Keratinocyte (primary cell): ENCODE measurements at regions not wholly inside any gene's neighbourhood (a gene's known extent, or its start where the extent isn't known, plus 50 kb on each side); places are given as distances from the start of the nearest gene placed in this dataset.
A peak's percentile ranks its signal among the peaks of the same experiment; 100 is the strongest.

Experiments used
- DNase-seq: peaks from one replicate; pipeline ENCODE4 v3.0.0-alpha.2; 2011; ENCODE audit warnings: low read depth, missing footprints, low spot score
- FAIRE-seq: peaks from 2 replicates; lab custom pipeline; 2011; peaks lifted over from hg19 to GRCh38; lab: Jason Lieb, UNC
- H2AFZ ChIP-seq: 2 replicates; pipeline ENCODE4 v1.6.0; 2012; ENCODE audit warnings: low read length, control low read depth, inconsistent platforms; ENCODE audit not compliant: control insufficient read depth
- H3K27ac ChIP-seq: 2 replicates; pipeline ENCODE4 v1.5.1; 2011; ENCODE audit warnings: low read length; ENCODE audit not compliant: control insufficient read depth, insufficient read depth
- H3K27me3 ChIP-seq: 3 replicates; pipeline ENCODE4 v1.6.0; 2011; ENCODE audit warnings: low read length; ENCODE audit not compliant: control insufficient read depth, insufficient read depth; ENCODE audit errors: extremely low read depth
- H3K36me3 ChIP-seq, 2 experiments: 2 replicates in 1 of 2; 3 replicates in 1 of 2; pipeline ENCODE4 v1.5.1; 2011; ENCODE audit warnings: low read length in 2 of 2, mild to moderate bottlenecking in 1 of 2; ENCODE audit not compliant: control insufficient read depth in 2 of 2, insufficient read depth in 2 of 2; ENCODE audit errors: extremely low read depth in 1 of 2
- H3K4me1 ChIP-seq: 3 replicates; pipeline ENCODE4 v1.5.1; 2011; ENCODE audit warnings: low read length; ENCODE audit not compliant: control insufficient read depth, insufficient read depth; ENCODE audit errors: extremely low read depth
- H3K4me2 ChIP-seq: 3 replicates; pipeline ENCODE4 v1.6.0; 2011; ENCODE audit warnings: low read depth, low read length; ENCODE audit not compliant: control insufficient read depth, insufficient read depth; ENCODE audit errors: extremely low read depth
- H3K4me3 ChIP-seq, 3 experiments: fragments of 200-600 bp in 1 of 3; sonication (generic) in 1 of 3; 2 replicates in 2 of 3; 3 replicates in 1 of 3; pipeline ENCODE4 v1.5.1; 2011 to 2016; ENCODE audit warnings: low read length in 3 of 3, mild to moderate bottlenecking in 3 of 3, control low read depth in 2 of 3, inconsistent platforms in 1 of 3, low read depth in 1 of 3, mixed read lengths in 1 of 3, mixed run types in 1 of 3, moderate library complexity in 1 of 3; ENCODE audit not compliant: control insufficient read depth in 2 of 3, insufficient read depth in 2 of 3; ENCODE audit errors: extremely low read depth in 1 of 3
- H3K79me2 ChIP-seq: 2 replicates; pipeline ENCODE4 v1.6.0; 2012; ENCODE audit warnings: low read length; ENCODE audit not compliant: control insufficient read depth, insufficient read depth
- H3K9ac ChIP-seq: 3 replicates; pipeline ENCODE4 v1.6.0; 2011; ENCODE audit warnings: low read length; ENCODE audit not compliant: control insufficient read depth, insufficient read depth; ENCODE audit errors: extremely low read depth
- H3K9me1 ChIP-seq: 3 replicates; pipeline ENCODE4 v1.6.0; 2011; ENCODE audit warnings: low read length; ENCODE audit not compliant: control insufficient read depth, insufficient read depth; ENCODE audit errors: extremely low read depth
- H3K9me3 ChIP-seq: 2 replicates; pipeline ENCODE4 v1.5.1; 2012; ENCODE audit warnings: low read depth, low read length; ENCODE audit not compliant: control insufficient read depth
- H4K20me1 ChIP-seq: 3 replicates; pipeline ENCODE4 v1.6.0; 2011; ENCODE audit warnings: low read length; ENCODE audit not compliant: control insufficient read depth, insufficient read depth; ENCODE audit errors: extremely low read depth
- CTCF ChIP-seq, 3 experiments: IDR thresholded peaks in 1 of 3; conservative IDR thresholded peaks in 1 of 3; optimal IDR thresholded peaks in 1 of 3; 2 replicates in 2 of 3; 3 replicates in 1 of 3; pipeline versions ENCODE3 to v1.5.1; 2011; ENCODE audit warnings: low read length in 3 of 3, mild to moderate bottlenecking in 3 of 3, moderate library complexity in 2 of 3, control low read depth in 1 of 3, inconsistent platforms in 1 of 3; ENCODE audit not compliant: insufficient read depth in 2 of 3; ENCODE audit errors: extremely low read depth in 1 of 3
- EZH2 ChIP-seq: IDR thresholded peaks from one replicate; pipeline ENCODE4 v1.6.1; 2012; ENCODE audit warnings: inconsistent platforms, mild to moderate bottlenecking, low read length, moderate library complexity
- dilution Hi-C: fragments of 300-500 bp; cut with MboI; formaldehyde crosslinking; loops from one replicate; pipeline ENCODE4 v1.7.0; 2020; ENCODE audit warnings: low sequenced_read_pairs; ENCODE audit not compliant: extremely low pct_ligation_motif_present

GRCh38 chr22:48577014-48577690 lies 1250.5 kb downstream of the BRD1 start:
- FAIRE-seq = no peak
- Histone ChIP-seq H3K4me1 (no peaks in the 10 kb centered on the region), H3K4me2 (no peak overlapping the region), H3K9me1 (no peaks in the 10 kb centered on the region), H2AFZ (no peak overlapping the region), H3K4me3 (no peak overlapping the region), H3K27ac (no peak overlapping the region), H3K79me2 (no peaks in the 10 kb centered on the region), H4K20me1 (no peaks in the 10 kb centered on the region), H3K9me3 (peaks cover 2% of the 10 kb centered on the region), H3K9ac (no peak overlapping the region), H3K27me3 (peaks cover 15% of the 10 kb centered on the region), H3K36me3 (no peaks in the 10 kb centered on the region)
- DNase-seq = no peak
- no peak for TF ChIP-seq CTCF (optimal IDR thresholded peaks at IDR 0.05 in 1 of 3, IDR thresholded peaks at IDR 0.05 in 1 of 3, conservative IDR thresholded peaks at IDR 0.05 in 1 of 3; ENCODE audit: extremely low read depth in 1 of 3, insufficient read depth in 2 of 3, low read length in 3 of 3)
- no peak for TF ChIP-seq EZH2
- dilution Hi-C loops = no loop called here

- dilution Hi-C loops = no loop called here
- Histone ChIP-seq H3K27me3 (peaks cover 15% of the 10 kb centered on the region), H3K9me3 (peaks cover 2% of the 10 kb centered on the region), H3K9ac (no peak overlapping the region), H2AFZ (no peak overlapping the region), H4K20me1 (no peaks in the 10 kb centered on the region), H3K36me3 (no peaks in the 10 kb centered on the region), H3K27ac (no peak overlapping the region), H3K9me1 (no peaks in the 10 kb centered on the region), H3K79me2 (no peaks in the 10 kb centered on the region), H3K4me2 (no peak overlapping the region), H3K4me1 (no peaks in the 10 kb centered on the region), H3K4me3 (no peak overlapping the region)
- TF ChIP-seq CTCF (optimal IDR thresholded peaks at IDR 0.05 in 1 of 3, IDR thresholded peaks at IDR 0.05 in 1 of 3, conservative IDR thresholded peaks at IDR 0.05 in 1 of 3; ENCODE audit: extremely low read depth in 1 of 3, insufficient read depth in 2 of 3, low read length in 3 of 3) (peak in 2 of 3 experiments; percentile 25 to 42), EZH2 (peak; percentile 77)
- DNase-seq (no peak), FAIRE-seq (no peak)
These were observed 1251.2 kb downstream of the BRD1 start for GRCh38 chr22:48576333-48577013.
